Activated gamma-delta T cell treated with Interleukin-2 at 50 U/mL for 16 hours (primary cell): ENCODE measurements at regions not wholly inside any gene's neighbourhood (a gene's known extent, or its start where the extent isn't known, plus 50 kb on each side); places are given as distances from the start of the nearest gene placed in this dataset.
A peak's percentile ranks its signal among the peaks of the same experiment; 100 is the strongest.

Source experiments
- DNase-seq: peaks from one replicate; pipeline ENCODE4 v3.0.0-alpha.2; 2020

- no peak for DNase-seq
Measured at GRCh38 chr4:8709729-8710360, 117.3 kb downstream of the CPZ start.

- peak; percentile 1 for DNase-seq
Measured at GRCh38 chr4:8709050-8709728, 116.6 kb downstream of the CPZ start.

- no peak for DNase-seq
Measured at GRCh38 chr4:8708401-8709021, 115.9 kb downstream of the CPZ start.

GRCh38 chr4:8707045-8707781 is 114.6 kb downstream of the CPZ start:
- DNase-seq, result no peak

GRCh38 chr4:8706216-8707044 is 113.9 kb downstream of the CPZ start:
- DNase-seq, result no peak

- DNase-seq, result no peak
Measured at GRCh38 chr4:8705161-8706145, 112.9 kb downstream of the CPZ start.

GRCh38 chr4:8704632-8705031 is 112.1 kb downstream of the CPZ start:
- DNase-seq, result no peak

GRCh38 chr4:8703857-8704495 is 111.4 kb downstream of the CPZ start:
- no peak for DNase-seq

GRCh38 chr4:8703401-8703696 is 110.8 kb downstream of the CPZ start:
- no peak for DNase-seq

GRCh38 chr4:8702516-8703400 is 110.2 kb downstream of the CPZ start:
- DNase-seq, result no peak

GRCh38 chr4:8702020-8702495 is 109.5 kb downstream of the CPZ start:
- DNase-seq, result no peak

GRCh38 chr4:8701126-8702019 is 108.8 kb downstream of the CPZ start:
- no peak for DNase-seq

GRCh38 chr4:8700531-8700930 is 108.0 kb downstream of the CPZ start:
- no peak for DNase-seq

- DNase-seq, result no peak
Measured at GRCh38 chr4:8699479-8700145, 107.0 kb downstream of the CPZ start.

- no peak for DNase-seq
Measured at GRCh38 chr4:8699063-8699385, 106.5 kb downstream of the CPZ start.

- DNase-seq, result no peak
Measured at GRCh38 chr4:8698341-8699062, 105.9 kb downstream of the CPZ start.

GRCh38 chr4:8697826-8698225 is 105.3 kb downstream of the CPZ start:
- no peak for DNase-seq
